ENCODE measurements at regions not wholly inside any gene's neighbourhood (a gene's known extent, or its start where the extent isn't known, plus 50 kb on each side); places are given as distances from the start of the nearest gene placed in this dataset.

- TF ChIP-seq CREB1 (IDR thresholded peaks at IDR 0.05; ENCODE audit: low read depth) (no peak), FOXM1 (IDR thresholded peaks at IDR 0.05; ENCODE audit: borderline replicate concordance, low read depth) (no peak), EGR1 (IDR thresholded peaks at IDR 0.05) (no peak)
These were observed 330.7 kb downstream of the ACTR3B start for GRCh38 chr7:153090209-153090608.

- TF ChIP-seq RAD21 (IDR thresholded peaks at IDR 0.05; ENCODE audit: low read depth) (no peak), FOXM1 (IDR thresholded peaks at IDR 0.05; ENCODE audit: borderline replicate concordance, low read depth) (no peak), TCF12 (IDR thresholded peaks at IDR 0.05; ENCODE audit: low read depth) (no peak), MAX (IDR thresholded peaks at IDR 0.05) (no peak), CREB1 (IDR thresholded peaks at IDR 0.05; ENCODE audit: low read depth) (no peak), USF1 (IDR thresholded peaks at IDR 0.05) (no peak), TAF1 (IDR thresholded peaks at IDR 0.05; ENCODE audit: low read depth) (no peak)
These were observed 331.2 kb downstream of the ACTR3B start for GRCh38 chr7:153090764-153091163.

GRCh38 chr7:153091477-153091876 is 331.9 kb downstream of the ACTR3B start:
- no peak for TF ChIP-seq YY1 (IDR thresholded peaks at IDR 0.05; ENCODE audit: low read depth)

- TF ChIP-seq ZBTB7A (IDR thresholded peaks at IDR 0.05; ENCODE audit: low read depth) (no peak), CREB1 (IDR thresholded peaks at IDR 0.05; ENCODE audit: low read depth) (no peak)
These were observed 338.1 kb downstream of the ACTR3B start for GRCh38 chr7:153097511-153098201.

- no peak for TF ChIP-seq MAX (IDR thresholded peaks at IDR 0.05)
- TF ChIP-seq USF1 (IDR thresholded peaks at IDR 0.05): no peak
- no peak for TF ChIP-seq EGR1 (IDR thresholded peaks at IDR 0.05)
- TF ChIP-seq FOXM1 (IDR thresholded peaks at IDR 0.05; ENCODE audit: borderline replicate concordance, low read depth): no peak
- TF ChIP-seq EP300 (IDR thresholded peaks at IDR 0.05; ENCODE audit: borderline replicate concordance): no peak
- TF ChIP-seq CEBPB (IDR thresholded peaks at IDR 0.05): no peak
- no peak for TF ChIP-seq YY1 (IDR thresholded peaks at IDR 0.05; ENCODE audit: low read depth)
- TF ChIP-seq NFIC (IDR thresholded peaks at IDR 0.05): no peak
- TF ChIP-seq TCF12 (IDR thresholded peaks at IDR 0.05; ENCODE audit: low read depth): no peak
- TF ChIP-seq ZBTB7A (IDR thresholded peaks at IDR 0.05; ENCODE audit: low read depth): no peak
- TF ChIP-seq RAD21 (IDR thresholded peaks at IDR 0.05; ENCODE audit: low read depth): no peak
These were observed 339.7 kb downstream of the ACTR3B start for GRCh38 chr7:153099235-153099634.

- TF ChIP-seq TEAD4 (IDR thresholded peaks at IDR 0.05) (no peak), FOXM1 (IDR thresholded peaks at IDR 0.05; ENCODE audit: borderline replicate concordance, low read depth) (no peak), TCF12 (IDR thresholded peaks at IDR 0.05; ENCODE audit: low read depth) (no peak), ZBTB7A (IDR thresholded peaks at IDR 0.05; ENCODE audit: low read depth) (no peak), REST (IDR thresholded peaks at IDR 0.05; ENCODE audit: low read depth) (no peak), USF1 (IDR thresholded peaks at IDR 0.05) (no peak), CREB1 (IDR thresholded peaks at IDR 0.05; ENCODE audit: low read depth) (no peak), EP300 (IDR thresholded peaks at IDR 0.05; ENCODE audit: borderline replicate concordance) (no peak), YY1 (IDR thresholded peaks at IDR 0.05; ENCODE audit: low read depth) (no peak), EGR1 (IDR thresholded peaks at IDR 0.05) (no peak), TAF1 (IDR thresholded peaks at IDR 0.05; ENCODE audit: low read depth) (no peak), CEBPB (IDR thresholded peaks at IDR 0.05) (no peak), RAD21 (IDR thresholded peaks at IDR 0.05; ENCODE audit: low read depth) (no peak), MAX (IDR thresholded peaks at IDR 0.05) (no peak), NFIC (IDR thresholded peaks at IDR 0.05) (no peak)
These were observed 341.2 kb downstream of the ACTR3B start for GRCh38 chr7:153100691-153101237.

- TF ChIP-seq REST (IDR thresholded peaks at IDR 0.05; ENCODE audit: low read depth): no peak
These were observed 343.6 kb downstream of the ACTR3B start for GRCh38 chr7:153103202-153103601.
